ENCODE measurements at regions not wholly inside any gene's neighbourhood (a gene's known extent, or its start where the extent isn't known, plus 50 kb on each side); places are given as distances from the start of the nearest gene placed in this dataset.

DNA sequence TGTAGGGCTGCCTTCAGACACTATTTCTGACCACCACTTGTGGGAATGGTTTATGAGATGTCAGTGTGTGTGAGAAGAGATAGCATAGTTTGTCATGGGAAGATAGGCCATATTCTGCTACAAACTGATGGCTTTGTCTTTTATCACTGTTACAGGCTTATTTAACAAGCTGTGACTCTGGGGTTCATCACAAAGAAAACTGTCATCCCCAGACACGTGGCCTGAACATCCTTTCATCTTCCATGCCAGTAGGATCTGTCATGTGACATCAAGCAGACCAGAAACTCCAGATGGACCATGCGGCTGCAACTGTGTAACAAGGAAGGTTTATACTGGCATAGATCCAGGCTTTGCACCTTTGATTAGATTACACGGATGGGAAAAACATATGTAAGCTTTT lies 128.6 kb upstream of the KCNH7 start:
- WGBS, 2 donors (ENCODE audit: extremely low coverage in 2 of 2, insufficient read length in 2 of 2, insufficient replicate concordance in 1 of 2), result no CpG with 5 or more reads among the region's 3 CpGs
- no peak overlapping the region for H3K4me3 ChIP-seq (ENCODE audit: low read length in 2 of 2)
- peak overlapping the region; percentile 64 for H2AFZ ChIP-seq (ENCODE audit: low read length)
- H2BK15ac ChIP-seq (ENCODE audit: low read length), result no peak overlapping the region
- no peak overlapping the region for H4K8ac ChIP-seq (ENCODE audit: low read depth, low read length)
- no peak overlapping the region for H3K27ac ChIP-seq (replicated peaks; ENCODE audit: low read length)
- H3K9me3 ChIP-seq (replicated peaks in 1 of 2; ENCODE audit: control insufficient read depth in 2 of 2, insufficient read depth in 1 of 2, low read depth in 1 of 2, low read length in 2 of 2), result no peaks in the 10 kb centered on the region
- no peaks in the 10 kb centered on the region for H3K79me1 ChIP-seq (ENCODE audit: low read depth, low read length)
- H2BK120ac ChIP-seq (ENCODE audit: low read depth, low read length), result no peak overlapping the region
- no peak overlapping the region for H2AK5ac ChIP-seq (ENCODE audit: low read depth, low read length)
- no peak overlapping the region for H3K14ac ChIP-seq (ENCODE audit: low read length)
- H3K23ac ChIP-seq (ENCODE audit: low read depth, low read length, poor library complexity), result no peak overlapping the region
- H3K36me3 ChIP-seq (replicated peaks in 1 of 2; ENCODE audit: control insufficient read depth in 2 of 2, insufficient read depth in 2 of 2, low read length in 2 of 2), result no peaks in the 10 kb centered on the region
- H3K18ac ChIP-seq (ENCODE audit: low read length), result no peak overlapping the region
- no peaks in the 10 kb centered on the region for H3K27me3 ChIP-seq (ENCODE audit: control insufficient read depth in 3 of 3, insufficient read depth in 3 of 3, low read depth in 1 of 3, low read length in 3 of 3)
- DNase-seq (ENCODE audit: low spot score), result no peak
- H3K4ac ChIP-seq (ENCODE audit: low read length), result no peak overlapping the region
- H3K4me1 ChIP-seq (ENCODE audit: control insufficient read depth in 2 of 2, insufficient read depth in 1 of 2, low read depth in 1 of 2, low read length in 2 of 2), result no peaks in the 10 kb centered on the region
- no peak overlapping the region for H3K9ac ChIP-seq (ENCODE audit: low read depth, low read length, poor library complexity)
- no peak overlapping the region for H2BK5ac ChIP-seq (ENCODE audit: low read length)
- H3K4me2 ChIP-seq (ENCODE audit: insufficient read depth, low read length, poor library complexity, severe bottlenecking), result no peak overlapping the region
- no peak overlapping the region for H2BK12ac ChIP-seq (ENCODE audit: low read length)
- no peak overlapping the region for H4K91ac ChIP-seq (ENCODE audit: low read depth, low read length, poor library complexity)

DNA sequence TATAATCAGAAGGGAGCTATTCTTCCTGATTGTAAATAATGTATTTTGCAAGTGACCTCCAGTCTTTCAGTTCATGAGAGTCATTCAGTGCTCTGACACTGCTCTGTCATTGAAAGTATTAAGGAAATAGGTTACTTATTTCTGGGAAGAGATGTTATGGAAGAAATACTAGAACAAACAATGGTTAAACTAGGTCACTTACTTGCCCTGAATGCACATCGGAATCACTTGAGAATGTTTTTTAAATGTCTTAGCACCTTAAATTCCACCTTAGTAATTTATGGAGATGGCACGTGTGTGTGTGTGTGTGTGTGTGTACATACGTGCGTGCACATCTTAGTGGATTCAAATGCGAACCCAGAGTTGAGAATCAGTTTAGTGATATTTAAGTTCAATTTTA lies 126.6 kb upstream of the KCNH7 start:
- H3K9me3 ChIP-seq (replicated peaks in 1 of 2; ENCODE audit: control insufficient read depth in 2 of 2, insufficient read depth in 1 of 2, low read depth in 1 of 2, low read length in 2 of 2), result no peaks in the 10 kb centered on the region
- no peaks in the 10 kb centered on the region for H3K27me3 ChIP-seq (ENCODE audit: control insufficient read depth in 3 of 3, insufficient read depth in 3 of 3, low read depth in 1 of 3, low read length in 3 of 3)
- no peak overlapping the region for H2AK5ac ChIP-seq (ENCODE audit: low read depth, low read length)
- H3K4me3 ChIP-seq (ENCODE audit: low read length in 2 of 2), result no peak overlapping the region
- H3K14ac ChIP-seq (ENCODE audit: low read length), result no peak overlapping the region
- H3K4me2 ChIP-seq (ENCODE audit: insufficient read depth, low read length, poor library complexity, severe bottlenecking), result no peak overlapping the region
- no peak overlapping the region for H3K4ac ChIP-seq (ENCODE audit: low read length)
- no peaks in the 10 kb centered on the region for H3K79me1 ChIP-seq (ENCODE audit: low read depth, low read length)
- no peak overlapping the region for H3K18ac ChIP-seq (ENCODE audit: low read length)
- peak overlapping the region; percentile 43 for H2AFZ ChIP-seq (ENCODE audit: low read length)
- H3K23ac ChIP-seq (ENCODE audit: low read depth, low read length, poor library complexity), result no peak overlapping the region
- H3K9ac ChIP-seq (ENCODE audit: low read depth, low read length, poor library complexity), result no peak overlapping the region
- no peak for DNase-seq (ENCODE audit: low spot score)
- no peak overlapping the region for H4K91ac ChIP-seq (ENCODE audit: low read depth, low read length, poor library complexity)
- H2BK15ac ChIP-seq (ENCODE audit: low read length), result no peak overlapping the region
- H3K36me3 ChIP-seq (replicated peaks in 1 of 2; ENCODE audit: control insufficient read depth in 2 of 2, insufficient read depth in 2 of 2, low read length in 2 of 2), result no peaks in the 10 kb centered on the region
- H4K8ac ChIP-seq (ENCODE audit: low read depth, low read length), result no peak overlapping the region
- H2BK5ac ChIP-seq (ENCODE audit: low read length), result no peak overlapping the region
- no peak overlapping the region for H3K27ac ChIP-seq (replicated peaks; ENCODE audit: low read length)
- H2BK120ac ChIP-seq (ENCODE audit: low read depth, low read length), result no peak overlapping the region
- H2BK12ac ChIP-seq (ENCODE audit: low read length), result no peak overlapping the region
- no CpG with 5 or more reads among the region's 5 CpGs for whole genome bisulfite sequencing, 2 donors (ENCODE audit: extremely low coverage in 2 of 2, insufficient read length in 2 of 2, insufficient replicate concordance in 1 of 2)
- no peaks in the 10 kb centered on the region for H3K4me1 ChIP-seq (ENCODE audit: control insufficient read depth in 2 of 2, insufficient read depth in 1 of 2, low read depth in 1 of 2, low read length in 2 of 2)

GRCh38 chr2:162964513-162964912 lies 125.9 kb upstream of the KCNH7 start:
- Histone ChIP-seq H2BK15ac (ENCODE audit: low read length) (no peak overlapping the region), H2BK12ac (ENCODE audit: low read length) (no peak overlapping the region), H2AK5ac (ENCODE audit: low read depth, low read length) (no peak overlapping the region), H3K14ac (ENCODE audit: low read length) (no peak overlapping the region), H4K91ac (ENCODE audit: low read depth, low read length, poor library complexity) (no peak overlapping the region), H3K9ac (ENCODE audit: low read depth, low read length, poor library complexity) (no peak overlapping the region), H3K27ac (replicated peaks; ENCODE audit: low read length) (no peak overlapping the region), H3K4ac (ENCODE audit: low read length) (no peak overlapping the region), H3K36me3 (replicated peaks in 1 of 2; ENCODE audit: control insufficient read depth in 2 of 2, insufficient read depth in 2 of 2, low read length in 2 of 2) (no peaks in the 10 kb centered on the region), H3K9me3 (replicated peaks in 1 of 2; ENCODE audit: control insufficient read depth in 2 of 2, insufficient read depth in 1 of 2, low read depth in 1 of 2, low read length in 2 of 2) (no peaks in the 10 kb centered on the region), H3K4me1 (ENCODE audit: control insufficient read depth in 2 of 2, insufficient read depth in 1 of 2, low read depth in 1 of 2, low read length in 2 of 2) (no peaks in the 10 kb centered on the region), H3K18ac (ENCODE audit: low read length) (no peak overlapping the region), H3K79me1 (ENCODE audit: low read depth, low read length) (no peaks in the 10 kb centered on the region), H3K4me3 (ENCODE audit: low read length in 2 of 2) (no peak overlapping the region), H3K23ac (ENCODE audit: low read depth, low read length, poor library complexity) (no peak overlapping the region), H2AFZ (ENCODE audit: low read length) (peak overlapping the region; percentile 43), H2BK120ac (ENCODE audit: low read depth, low read length) (no peak overlapping the region), H2BK5ac (ENCODE audit: low read length) (no peak overlapping the region), H3K4me2 (ENCODE audit: insufficient read depth, low read length, poor library complexity, severe bottlenecking) (no peak overlapping the region), H3K27me3 (ENCODE audit: control insufficient read depth in 3 of 3, insufficient read depth in 3 of 3, low read depth in 1 of 3, low read length in 3 of 3) (no peaks in the 10 kb centered on the region), H4K8ac (ENCODE audit: low read depth, low read length) (no peak overlapping the region)
- WGBS, 2 donors (ENCODE audit: extremely low coverage in 2 of 2, insufficient read length in 2 of 2, insufficient replicate concordance in 1 of 2), result no CpG with 5 or more reads among the region's 3 CpGs
- no peak for DNase-seq (ENCODE audit: low spot score)

- no peak overlapping the region for H4K91ac ChIP-seq (ENCODE audit: low read depth, low read length, poor library complexity)
- H3K27me3 ChIP-seq (ENCODE audit: control insufficient read depth in 3 of 3, insufficient read depth in 3 of 3, low read depth in 1 of 3, low read length in 3 of 3), result no peaks in the 10 kb centered on the region
- no peaks in the 10 kb centered on the region for H3K36me3 ChIP-seq (replicated peaks in 1 of 2; ENCODE audit: control insufficient read depth in 2 of 2, insufficient read depth in 2 of 2, low read length in 2 of 2)
- H2BK12ac ChIP-seq (ENCODE audit: low read length), result no peak overlapping the region
- H2AK5ac ChIP-seq (ENCODE audit: low read depth, low read length), result no peak overlapping the region
- no peak for DNase-seq (ENCODE audit: low spot score)
- H4K8ac ChIP-seq (ENCODE audit: low read depth, low read length), result no peak overlapping the region
- no peaks in the 10 kb centered on the region for H3K9me3 ChIP-seq (replicated peaks in 1 of 2; ENCODE audit: control insufficient read depth in 2 of 2, insufficient read depth in 1 of 2, low read depth in 1 of 2, low read length in 2 of 2)
- H3K4me2 ChIP-seq (ENCODE audit: insufficient read depth, low read length, poor library complexity, severe bottlenecking), result no peak overlapping the region
- no peak overlapping the region for H3K4me3 ChIP-seq (ENCODE audit: low read length in 2 of 2)
- no peaks in the 10 kb centered on the region for H3K4me1 ChIP-seq (ENCODE audit: control insufficient read depth in 2 of 2, insufficient read depth in 1 of 2, low read depth in 1 of 2, low read length in 2 of 2)
- H3K9ac ChIP-seq (ENCODE audit: low read depth, low read length, poor library complexity), result no peak overlapping the region
- H3K79me1 ChIP-seq (ENCODE audit: low read depth, low read length), result no peaks in the 10 kb centered on the region
- H3K27ac ChIP-seq (replicated peaks; ENCODE audit: low read length), result no peak overlapping the region
- no peak overlapping the region for H3K18ac ChIP-seq (ENCODE audit: low read length)
- H2BK5ac ChIP-seq (ENCODE audit: low read length), result no peak overlapping the region
- H2BK120ac ChIP-seq (ENCODE audit: low read depth, low read length), result no peak overlapping the region
- H2BK15ac ChIP-seq (ENCODE audit: low read length), result no peak overlapping the region
- H3K14ac ChIP-seq (ENCODE audit: low read length), result no peak overlapping the region
- no peak overlapping the region for H3K4ac ChIP-seq (ENCODE audit: low read length)
- no peak overlapping the region for H2AFZ ChIP-seq (ENCODE audit: low read length)
- no peak overlapping the region for H3K23ac ChIP-seq (ENCODE audit: low read depth, low read length, poor library complexity)
These were observed 124.6 kb upstream of the KCNH7 start for GRCh38 chr2:162963156-162963555.
